AG10803 (cell line): ENCODE measurements at regions not wholly inside any gene's neighbourhood (a gene's known extent, or its start where the extent isn't known, plus 50 kb on each side); places are given as distances from the start of the nearest gene placed in this dataset.

Source experiments
- DNase-seq: peaks from one replicate; pipeline ENCODE4 v3.0.0; 2010; ENCODE audit warnings: low read depth
- H3K4me3 ChIP-seq: 2 replicates; pipeline ENCODE4 v1.5.1; 2011; ENCODE audit warnings: mild to moderate bottlenecking, low read length, control low read depth
- CTCF ChIP-seq: conservative IDR thresholded peaks from 2 replicates; pipeline ENCODE4 v1.5.1; 2011; ENCODE audit warnings: mild to moderate bottlenecking, low read length, control low read depth, inconsistent platforms

GRCh38 chr7:106196460-106197021 is 84.4 kb upstream of the SYPL1 start:
- DNase-seq, result no peak
- no peak for TF ChIP-seq CTCF
- no peak overlapping the region for H3K4me3 ChIP-seq

GRCh38 chr7:106193661-106194060 is 81.5 kb upstream of the SYPL1 start:
- no peak overlapping the region for H3K4me3 ChIP-seq
- no peak for TF ChIP-seq CTCF
- DNase-seq, result no peak

- no peak for TF ChIP-seq CTCF
- H3K4me3 ChIP-seq, result no peak overlapping the region
- no peak for DNase-seq
Measured at GRCh38 chr7:106190589-106191330, 78.6 kb upstream of the SYPL1 start.

- no peak for DNase-seq
- H3K4me3 ChIP-seq, result no peak overlapping the region
- no peak for TF ChIP-seq CTCF
Measured at GRCh38 chr7:106187613-106188350, 75.7 kb upstream of the SYPL1 start.

- TF ChIP-seq CTCF, result no peak
- no peak overlapping the region for H3K4me3 ChIP-seq
- no peak for DNase-seq
Measured at GRCh38 chr7:106185719-106186118, 73.6 kb upstream of the SYPL1 start.

GRCh38 chr7:106183952-106184351 is 71.8 kb upstream of the SYPL1 start:
- no peak overlapping the region for H3K4me3 ChIP-seq
- no peak for DNase-seq
- no peak for TF ChIP-seq CTCF

- no peak for TF ChIP-seq CTCF
- DNase-seq, result no peak
- H3K4me3 ChIP-seq, result no peak overlapping the region
Measured at GRCh38 chr7:106182904-106183303, 70.8 kb upstream of the SYPL1 start.
